ENCODE measurements at regions not wholly inside any gene's neighbourhood (a gene's known extent, or its start where the extent isn't known, plus 50 kb on each side); places are given as distances from the start of the nearest gene placed in this dataset.

- DNase-seq (ENCODE audit: low spot score) = no peak
These were observed 381.5 kb downstream of the TFAP2A start for GRCh38 chr6:10033223-10033829.

GRCh38 chr6:10031617-10032016, 383.3 kb downstream of the TFAP2A start:
- DNase-seq (ENCODE audit: low spot score) = no peak

- peak; percentile 23 for DNase-seq (ENCODE audit: low spot score)
These were observed 383.8 kb downstream of the TFAP2A start for GRCh38 chr6:10030942-10031537.

GRCh38 chr6:10028222-10028621, 386.7 kb downstream of the TFAP2A start:
- no peak for DNase-seq (ENCODE audit: low spot score)

DNA sequence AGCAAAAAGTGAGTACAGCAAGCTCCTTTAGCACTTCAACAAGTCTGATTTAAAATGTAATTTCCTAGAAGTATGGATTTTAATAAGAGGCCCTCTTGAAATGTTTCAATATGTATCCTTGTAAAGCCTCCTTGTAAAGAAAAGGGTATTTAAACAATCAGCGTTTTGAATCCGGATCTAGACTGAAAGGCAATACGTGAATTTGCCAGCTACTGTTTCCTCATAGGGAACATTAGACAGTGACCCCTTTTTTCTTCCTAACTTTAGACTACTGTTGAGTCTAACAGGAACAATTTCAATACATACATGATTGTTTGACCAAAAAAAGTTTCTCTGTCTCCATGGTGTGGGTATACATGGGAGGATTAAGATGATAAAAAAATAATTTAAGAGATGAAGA, 395.0 kb downstream of the TFAP2A start:
- no peak for DNase-seq (ENCODE audit: low spot score)

- no peak for DNase-seq (ENCODE audit: low spot score)
These were observed 400.3 kb downstream of the TFAP2A start for GRCh38 chr6:10014557-10014956.

DNA sequence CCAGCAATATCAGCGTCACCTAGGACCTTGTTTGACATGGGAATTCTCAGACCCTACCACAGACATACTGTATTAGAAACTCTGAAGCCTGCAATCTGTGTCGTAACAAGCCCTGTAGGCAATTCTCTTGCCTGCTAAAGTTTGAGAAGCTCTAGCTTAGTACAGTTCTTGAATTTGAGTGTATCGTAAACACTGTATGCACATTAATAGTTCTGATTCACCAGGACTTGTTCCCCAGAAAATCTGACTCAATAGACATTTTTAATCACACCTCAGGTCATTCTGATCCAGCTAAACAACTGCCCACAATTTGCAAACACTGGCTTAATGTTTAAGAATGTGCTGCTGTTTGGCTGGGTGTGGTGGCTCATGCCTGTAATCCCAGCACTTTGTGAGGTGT, 414.3 kb downstream of the TFAP2A start:
- no peak for DNase-seq (ENCODE audit: low spot score)

DNA sequence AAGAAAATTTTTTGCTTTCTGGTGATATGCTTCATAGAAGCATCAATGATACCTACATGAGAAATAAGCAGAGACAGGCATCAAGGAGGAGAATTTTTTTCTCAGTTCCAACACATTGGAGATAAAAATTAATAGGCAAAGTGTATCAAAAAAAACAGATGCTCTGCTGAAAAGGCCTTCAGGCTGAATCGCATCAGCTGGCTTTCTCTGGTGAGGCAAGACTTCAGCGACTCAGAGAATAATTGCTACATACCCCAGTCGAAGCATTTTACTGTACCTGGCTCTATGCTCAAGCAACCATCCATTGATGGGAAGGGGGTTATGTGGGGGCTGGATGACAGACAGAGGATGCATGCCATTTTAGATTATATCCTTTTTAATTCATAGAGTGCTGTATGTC, 415.1 kb downstream of the TFAP2A start:
- DNase-seq (ENCODE audit: low spot score) = no peak

GRCh38 chr6:9986273-9986672, 428.6 kb downstream of the TFAP2A start:
- no peak for DNase-seq (ENCODE audit: low spot score)

- DNase-seq (ENCODE audit: low spot score) = no peak
These were observed 429.4 kb downstream of the TFAP2A start for GRCh38 chr6:9985481-9985880.

- no peak for DNase-seq (ENCODE audit: low spot score)
These were observed 430.3 kb downstream of the TFAP2A start for GRCh38 chr6:9984607-9985006.

- no peak for DNase-seq (ENCODE audit: low spot score)
These were observed 431.7 kb downstream of the TFAP2A start for GRCh38 chr6:9983168-9983567.

- DNase-seq (ENCODE audit: low spot score) = no peak
These were observed 432.7 kb downstream of the TFAP2A start for GRCh38 chr6:9982215-9982614.

DNA sequence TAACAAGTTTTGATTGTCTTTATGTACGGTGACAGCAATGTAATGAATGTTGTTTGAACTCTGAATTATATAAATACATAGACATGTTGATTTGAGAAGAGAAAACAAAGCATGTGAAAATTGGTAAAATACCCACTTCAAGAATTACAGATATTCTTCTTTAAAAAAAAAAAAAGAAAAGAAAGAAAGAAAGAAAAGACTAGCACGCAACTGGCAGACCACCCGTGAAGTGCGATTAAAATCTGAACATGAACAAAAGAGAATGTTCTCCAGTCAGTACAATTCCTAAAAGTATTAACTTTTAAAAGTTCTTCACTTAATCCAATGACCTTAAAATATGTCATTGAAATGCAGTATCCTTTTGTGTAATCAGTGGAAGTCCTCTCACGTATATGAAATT, 434.9 kb downstream of the TFAP2A start:
- no peak for DNase-seq (ENCODE audit: low spot score)

DNA sequence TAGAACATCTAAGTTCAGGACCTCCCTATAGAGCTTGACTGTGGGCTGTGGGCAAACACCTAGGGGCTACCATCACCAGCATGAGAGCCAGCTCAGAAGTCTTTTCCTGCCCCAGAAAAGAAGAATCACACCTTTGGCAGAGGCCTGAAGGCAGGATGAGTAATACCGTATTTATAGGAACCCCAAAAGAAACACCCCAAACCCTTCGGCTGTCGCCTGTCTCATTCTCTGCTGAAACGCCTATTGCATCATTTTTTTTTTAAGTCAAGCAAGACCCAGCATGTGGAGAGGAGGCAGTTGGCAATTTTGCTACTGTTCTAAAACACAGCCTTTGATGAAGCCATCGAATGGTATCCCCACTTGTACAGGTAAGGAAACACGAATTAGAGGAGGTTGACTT, 436.4 kb downstream of the TFAP2A start:
- DNase-seq (ENCODE audit: low spot score) = no peak

DNA sequence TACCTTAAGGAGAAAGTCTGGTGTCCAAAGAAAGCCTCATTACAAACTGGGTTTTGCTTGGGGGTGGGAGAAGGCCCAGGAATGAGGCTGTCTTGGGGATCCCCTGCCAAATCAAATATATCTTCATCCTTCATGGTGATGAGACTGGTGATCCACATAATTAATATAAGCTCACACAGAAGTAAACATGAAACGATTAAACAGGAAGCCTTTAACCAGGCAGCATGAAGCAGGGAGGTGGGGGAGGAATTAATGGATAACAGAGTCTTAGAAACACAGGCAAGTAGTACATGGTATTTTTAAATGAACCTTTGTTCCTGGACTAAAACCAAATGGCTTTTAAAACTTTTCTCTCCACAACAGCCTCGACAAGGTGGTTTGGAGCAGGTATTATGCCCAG, 437.5 kb downstream of the TFAP2A start:
- DNase-seq (ENCODE audit: low spot score) = no peak

- DNase-seq (ENCODE audit: low spot score) = no peak
These were observed 453.2 kb downstream of the TFAP2A start for GRCh38 chr6:9961646-9962045.

GRCh38 chr6:9957215-9957759, 457.6 kb downstream of the TFAP2A start:
- no peak for DNase-seq (ENCODE audit: low spot score)

DNA sequence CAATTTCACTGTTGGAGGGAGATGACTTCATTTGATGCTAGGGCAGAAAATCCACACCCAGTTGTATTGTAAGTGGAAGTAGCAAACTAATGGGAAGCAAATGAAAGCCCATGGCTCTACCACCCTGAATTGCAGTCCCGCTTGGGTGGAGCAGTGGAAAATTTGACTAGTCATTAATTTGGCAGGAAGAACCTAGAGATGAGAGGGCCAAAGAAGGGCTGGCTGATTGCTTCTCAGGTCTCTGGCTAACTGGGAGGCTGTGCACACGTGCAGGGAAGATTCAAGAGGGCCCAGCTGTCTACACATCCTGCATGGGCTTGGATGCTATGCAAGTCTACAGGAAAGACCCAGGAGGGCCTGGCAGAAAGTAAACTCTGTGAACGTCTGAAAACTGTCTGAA, 466.2 kb downstream of the TFAP2A start:
- no peak for DNase-seq (ENCODE audit: low spot score)

- DNase-seq (ENCODE audit: low spot score) = no peak
These were observed 470.9 kb downstream of the TFAP2A start for GRCh38 chr6:9943986-9944385.

DNA sequence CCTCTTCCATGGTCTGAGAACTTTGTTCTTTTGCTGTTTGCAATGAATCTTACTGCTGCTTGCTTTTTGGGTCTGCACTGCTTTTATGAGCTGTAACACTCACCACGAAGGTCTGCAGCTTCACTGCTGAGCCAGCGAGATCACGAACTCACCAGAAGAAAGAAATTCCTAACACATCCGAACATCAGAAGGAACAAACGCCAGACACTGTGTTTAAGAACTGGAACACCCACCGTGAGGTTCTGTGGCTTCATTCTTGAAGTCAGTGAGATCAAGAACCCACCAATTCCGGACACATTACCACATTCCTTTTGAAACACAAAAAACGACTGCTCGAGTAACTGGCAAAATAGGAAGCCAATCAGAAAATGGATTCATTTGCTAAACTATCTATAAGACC, 471.8 kb downstream of the TFAP2A start:
- no peak for DNase-seq (ENCODE audit: low spot score)

DNA sequence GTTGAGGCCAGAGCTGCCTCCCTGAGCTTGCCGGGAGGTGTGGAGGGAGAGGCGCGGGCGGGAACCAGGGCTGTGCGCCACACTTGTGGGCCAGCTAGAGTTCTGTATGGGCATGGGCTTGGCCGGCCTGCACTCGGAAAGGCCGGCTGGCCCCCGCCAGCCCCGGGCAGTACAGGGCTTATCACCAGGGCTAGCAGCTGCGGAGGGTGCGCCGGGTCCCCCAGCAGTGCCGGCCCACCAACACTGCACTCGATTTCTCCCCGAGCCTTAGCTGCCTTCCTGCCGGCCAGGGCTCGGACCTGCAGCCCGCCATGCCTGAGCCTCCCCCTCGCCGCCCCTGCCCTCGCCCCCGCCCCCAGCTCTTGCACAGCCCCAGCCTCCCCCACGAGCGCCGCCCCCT, 472.7 kb downstream of the TFAP2A start:
- DNase-seq (ENCODE audit: low spot score) = no peak

DNA sequence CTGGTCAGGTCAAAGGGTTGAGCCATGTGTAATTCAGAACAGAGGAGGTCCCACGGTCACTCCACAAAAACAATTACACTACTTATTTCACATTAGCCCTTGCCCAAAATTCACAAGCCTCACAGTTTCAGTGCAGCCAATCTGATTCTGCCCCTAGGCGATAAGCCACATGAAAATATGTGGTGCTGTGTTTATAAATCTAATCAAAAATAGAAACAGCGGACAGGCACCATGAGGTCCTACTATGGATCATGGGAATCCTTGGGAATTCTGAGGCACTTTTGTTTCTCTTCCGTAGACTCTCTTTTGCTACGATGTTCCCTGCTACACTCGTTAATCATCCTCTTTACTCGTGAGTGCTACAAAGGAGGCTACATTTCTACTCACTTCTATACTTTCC, 476.1 kb downstream of the TFAP2A start:
- no peak for DNase-seq (ENCODE audit: low spot score)
